HEK293 (cell line): ENCODE measurements at regions not wholly inside any gene's neighbourhood (a gene's known extent, or its start where the extent isn't known, plus 50 kb on each side); places are given as distances from the start of the nearest gene placed in this dataset.

Experiments used
- CTCF ChIA-PET: fragments of 350-600 bp; formaldehyde crosslinking; extraction: SDS; loops from one replicate; lab custom pipeline; 2021; ENCODE audit warnings: antibody characterized with exemption; lab: Yijun Ruan, JAX
- POLR2A ChIA-PET: fragments of 300-600 bp; formaldehyde crosslinking; extraction: SDS; loops from one replicate; lab custom pipeline; 2020; ENCODE audit warnings: antibody characterized with exemption, inconsistent platforms; lab: Yijun Ruan, JAX
- H3K27ac ChIP-seq: fragments of 200-500 bp; sonication (Bioruptor generic); 2 replicates; pipeline ENCODE4 v1.5.1; 2014; ENCODE audit warnings: low read depth, low read length, control low read depth, inconsistent platforms; ENCODE audit errors: extremely low read depth
- H3K36me3 ChIP-seq, 2 experiments: fragments of 200-500 bp in 1 of 2; sonication (Bioruptor generic) in 1 of 2; 1 replicate in 1 of 2; 2 replicates in 1 of 2; pipeline ENCODE4 v1.5.1; 2014 to 2017; ENCODE audit warnings: inconsistent platforms in 2 of 2, low read length in 2 of 2; ENCODE audit not compliant: control insufficient read depth in 2 of 2, insufficient read depth in 1 of 2
- H3K4me1 ChIP-seq: fragments of 200-500 bp; sonication (Bioruptor generic); 2 replicates; pipeline ENCODE4 v1.5.1; 2014; ENCODE audit warnings: mild to moderate bottlenecking, low read length, inconsistent platforms; ENCODE audit not compliant: control insufficient read depth, insufficient read depth
- H3K4me3 ChIP-seq: 2 replicates; pipeline ENCODE4 v1.5.1; 2011; ENCODE audit warnings: low read depth, mild to moderate bottlenecking, control low read depth, low read length, moderate library complexity
- H3K9me3 ChIP-seq: fragments of 200-500 bp; sonication (Bioruptor generic); 2 replicates; pipeline ENCODE4 v1.5.1; 2014; ENCODE audit warnings: low read depth, low read length, inconsistent platforms; ENCODE audit not compliant: control insufficient read depth, insufficient read depth
- BCL6B ChIP-seq: fragments of 450-650 bp; formaldehyde crosslinking; IDR thresholded peaks from 2 replicates; pipeline ENCODE4 v1.5.1; 2017; ENCODE audit warnings: missing biosample characterization, missing genetic modification characterization
- KLF16 ChIP-seq: fragments of 450-650 bp; formaldehyde crosslinking; IDR thresholded peaks from 2 replicates; pipeline ENCODE4 v1.5.1; 2017; ENCODE audit warnings: missing biosample characterization, missing genetic modification characterization
- MEIS1 ChIP-seq: sonication (generic); formaldehyde crosslinking; IDR thresholded peaks from 2 replicates; pipeline ENCODE4 v1.8.1; 2022; ENCODE audit warnings: missing genetic modification reagents, mild to moderate bottlenecking, borderline replicate concordance
- OSR2 ChIP-seq: fragments of 450-650 bp; formaldehyde crosslinking; IDR thresholded peaks from 2 replicates; pipeline ENCODE4 v1.5.1; 2016; ENCODE audit warnings: missing biosample characterization, missing genetic modification characterization
- PRDM6 ChIP-seq: fragments of 450-650 bp; formaldehyde crosslinking; IDR thresholded peaks from 2 replicates; pipeline ENCODE4 v1.5.1; 2017; ENCODE audit warnings: missing biosample characterization, missing genetic modification characterization
- REPIN1 ChIP-seq: fragments of 450-650 bp; formaldehyde crosslinking; IDR thresholded peaks from 2 replicates; pipeline ENCODE4 v1.5.1; 2017; ENCODE audit warnings: missing biosample characterization, missing genetic modification characterization, low read depth
- SETDB1 ChIP-seq: IDR thresholded peaks from one replicate; pipeline ENCODE4 v1.6.1; 2017; ENCODE audit warnings: mild to moderate bottlenecking, low read length, moderate library complexity, mixed read lengths; ENCODE audit not compliant: insufficient read length
- WT1 ChIP-seq: fragments of 450-650 bp; formaldehyde crosslinking; IDR thresholded peaks from 2 replicates; pipeline ENCODE4 v1.5.1; 2016; ENCODE audit warnings: missing biosample characterization, missing genetic modification characterization
- ZBTB17 ChIP-seq: fragments of 450-650 bp; formaldehyde crosslinking; IDR thresholded peaks from 2 replicates; pipeline ENCODE4 v1.5.1; 2016; ENCODE audit warnings: missing biosample characterization, missing genetic modification characterization
- ZFHX2 ChIP-seq: fragments of 450-650 bp; formaldehyde crosslinking; conservative IDR thresholded peaks from 2 replicates; pipeline ENCODE4 v1.5.1; 2016; ENCODE audit warnings: missing biosample characterization, missing genetic modification characterization
- ZFP69B ChIP-seq: fragments of 450-650 bp; formaldehyde crosslinking; IDR thresholded peaks from 2 replicates; pipeline ENCODE4 v1.5.1; 2016; ENCODE audit warnings: missing biosample characterization, missing genetic modification characterization
- ZNF114 ChIP-seq: fragments of 450-650 bp; formaldehyde crosslinking; IDR thresholded peaks from 2 replicates; pipeline ENCODE4 v1.5.0; 2017; ENCODE audit warnings: missing biosample characterization, missing genetic modification characterization
- ZNF266 ChIP-seq: fragments of 450-650 bp; formaldehyde crosslinking; IDR thresholded peaks from 2 replicates; pipeline ENCODE4 v1.5.1; 2016; ENCODE audit warnings: missing biosample characterization, missing genetic modification characterization, low read depth
- ZNF292 ChIP-seq: fragments of 450-650 bp; formaldehyde crosslinking; IDR thresholded peaks from 2 replicates; pipeline ENCODE4 v1.5.1; 2016; ENCODE audit warnings: low read depth, missing biosample characterization, missing genetic modification characterization, borderline replicate concordance
- ZNF366 ChIP-seq: fragments of 450-650 bp; formaldehyde crosslinking; conservative IDR thresholded peaks from 2 replicates; pipeline ENCODE4 v1.5.1; 2016; ENCODE audit warnings: missing biosample characterization, missing genetic modification characterization
- ZNF404 ChIP-seq: fragments of 450-650 bp; formaldehyde crosslinking; IDR thresholded peaks from 2 replicates; pipeline ENCODE4 v1.5.1; 2017; ENCODE audit warnings: missing biosample characterization, missing genetic modification characterization
- ZNF433 ChIP-seq: fragments of 450-650 bp; formaldehyde crosslinking; IDR thresholded peaks from 2 replicates; pipeline ENCODE4 v1.5.1; 2016; ENCODE audit warnings: missing biosample characterization, missing genetic modification characterization, low read depth
- ZNF473 ChIP-seq: fragments of 450-650 bp; formaldehyde crosslinking; IDR thresholded peaks from 2 replicates; pipeline ENCODE4 v1.5.1; 2017; ENCODE audit warnings: missing biosample characterization, missing genetic modification characterization
- ZNF513 ChIP-seq: fragments of 450-650 bp; IDR thresholded peaks from 2 replicates; pipeline ENCODE4 v1.5.1; 2018; ENCODE audit warnings: missing biosample characterization, missing genetic modification characterization
- ZNF549 ChIP-seq: fragments of 450-650 bp; IDR thresholded peaks from 2 replicates; pipeline ENCODE4 v1.5.1; 2018; ENCODE audit warnings: missing biosample characterization, missing genetic modification characterization, mild to moderate bottlenecking, inconsistent platforms, moderate library complexity
- ZNF621 ChIP-seq: fragments of 450-650 bp; formaldehyde crosslinking; IDR thresholded peaks from 2 replicates; pipeline ENCODE4 v1.5.1; 2017; ENCODE audit warnings: missing biosample characterization, missing genetic modification characterization
- ZNF654 ChIP-seq: fragments of 450-650 bp; formaldehyde crosslinking; IDR thresholded peaks from 2 replicates; pipeline ENCODE4 v1.5.1; 2016; ENCODE audit warnings: low read depth, missing biosample characterization, missing genetic modification characterization
- ZSCAN16 ChIP-seq: fragments of 450-650 bp; formaldehyde crosslinking; IDR thresholded peaks from 2 replicates; pipeline ENCODE4 v1.5.1; 2016; ENCODE audit warnings: missing biosample characterization, missing genetic modification characterization
- ZXDB ChIP-seq: fragments of 450-650 bp; formaldehyde crosslinking; IDR thresholded peaks from 2 replicates; pipeline ENCODE4 v1.5.1; 2016; ENCODE audit warnings: missing biosample characterization, missing genetic modification characterization

GRCh38 chr1:55893155-55893554 lies 678.0 kb upstream of the USP24 start:
- Histone ChIP-seq H3K27ac (no peak overlapping the region), H3K9me3 (no peaks in the 10 kb centered on the region), H3K4me3 (no peak overlapping the region), H3K36me3 (no peaks in the 10 kb centered on the region), H3K4me1 (no peaks in the 10 kb centered on the region)
- POLR2A ChIA-PET, result no interaction called here
- peak; percentile 47 for TF ChIP-seq SETDB1
- no peak for TF ChIP-seq ZNF621 (tag by site-specific recombination)
- TF ChIP-seq ZXDB, result no peak
- peak; percentile 26; the same call in 1 of the 2 replicates for TF ChIP-seq ZNF549 (tag by site-specific recombination)
- TF ChIP-seq ZNF366 (tag by site-specific recombination), result no peak
- TF ChIP-seq ZNF654 (tag by site-specific recombination), result peak; percentile 47
- peak; percentile 58; the same call in 1 of the 2 replicates for TF ChIP-seq ZSCAN16 (tag by site-specific recombination)
- CTCF ChIA-PET, result interaction anchor here (0.7 to 1.1 kb wide), 4 partner anchors 22 to 379 kb away, joined by 3 read pairs; no protein-coding TSS in a partner anchor

GRCh38 chr1:55888685-55889317 lies 673.6 kb upstream of the USP24 start:
- no peaks in the 10 kb centered on the region for H3K4me1 ChIP-seq
- no peaks in the 10 kb centered on the region for H3K9me3 ChIP-seq
- no peak overlapping the region for H3K27ac ChIP-seq
- ChIA-PET POLR2A (no interaction called here), CTCF (no interaction called here)
- H3K4me3 ChIP-seq, result no peak overlapping the region
- no peaks in the 10 kb centered on the region for H3K36me3 ChIP-seq
- TF ChIP-seq ZFP69B (tag by site-specific recombination), result no peak
- no peak for TF ChIP-seq OSR2
- TF ChIP-seq ZNF404 (tag by site-specific recombination), result no peak
- TF ChIP-seq ZBTB17 (tag by site-specific recombination), result no peak
- TF ChIP-seq ZNF513 (tag by site-specific recombination), result no peak
- no peak for TF ChIP-seq KLF16
- no peak for TF ChIP-seq ZNF266 (tag by site-specific recombination)
- TF ChIP-seq REPIN1 (tag by site-specific recombination), result no peak
- TF ChIP-seq ZFHX2 (tag by site-specific recombination), result no peak
- no peak for TF ChIP-seq ZNF473 (tag by site-specific recombination)
- TF ChIP-seq ZNF433 (tag by site-specific recombination), result no peak
- TF ChIP-seq BCL6B (tag by site-specific recombination), result no peak
- no peak for TF ChIP-seq PRDM6 (tag by site-specific recombination)
- no peak for TF ChIP-seq WT1 (tag by site-specific recombination)
- no peak for TF ChIP-seq ZNF292 (tag by site-specific recombination)
- TF ChIP-seq ZNF114 (tag by site-specific recombination), result no peak
- no peak for TF ChIP-seq SETDB1
- no peak for TF ChIP-seq MEIS1 (CRISPR knock-in tag)
- TF ChIP-seq, all 188 proteins: peak for 0
